ENCODE measurements at regions not wholly inside any gene's neighbourhood (a gene's known extent, or its start where the extent isn't known, plus 50 kb on each side); places are given as distances from the start of the nearest gene placed in this dataset.
A peak's percentile ranks its signal among the peaks of the same experiment; 100 is the strongest.

DNA sequence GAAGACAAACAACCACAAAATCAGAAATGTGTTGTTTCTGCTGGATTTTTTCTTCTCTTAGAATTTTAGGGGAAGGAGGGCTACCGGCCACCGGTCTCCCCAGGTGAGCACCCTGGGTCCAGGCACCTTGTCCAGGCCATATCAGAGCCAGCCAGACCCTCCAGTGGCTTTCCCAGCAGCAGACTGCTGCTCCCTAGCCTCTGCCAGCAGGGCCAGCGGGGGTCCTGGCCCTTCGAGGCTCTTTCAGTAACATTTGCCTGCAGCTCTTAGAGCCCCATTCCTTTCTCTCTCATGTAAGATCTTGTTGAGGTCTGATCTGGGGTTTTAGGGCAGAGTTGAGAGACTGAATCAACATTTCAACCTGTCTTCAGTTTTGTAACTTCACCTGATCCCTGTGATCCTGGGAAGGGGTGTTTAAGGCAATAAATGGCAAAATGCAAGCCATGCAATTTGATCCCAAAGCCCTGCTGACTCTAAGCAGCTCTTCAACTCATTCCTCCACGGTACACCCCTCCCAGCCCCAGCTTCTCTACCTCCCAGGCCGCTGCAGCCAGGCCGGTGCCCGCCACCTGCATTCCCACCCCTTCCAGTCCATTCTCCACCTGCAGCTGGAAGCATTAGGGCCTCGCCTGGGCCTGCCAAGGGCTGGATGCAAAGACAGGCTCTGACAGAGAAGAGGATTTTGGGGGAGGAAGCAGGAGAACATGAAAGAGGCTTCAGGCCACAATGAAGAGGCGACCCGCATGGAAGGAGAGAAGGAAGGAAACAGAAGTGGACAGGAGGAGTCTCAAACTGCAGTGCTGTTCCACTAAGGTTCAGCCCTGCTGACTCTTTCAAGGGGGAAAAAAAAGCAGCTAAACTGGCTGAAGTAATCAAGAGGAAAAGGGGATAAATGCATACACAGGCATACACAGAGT lies 113.0 kb upstream of the FGF3 start:
- no peak overlapping the region for H3K4me3 ChIP-seq (ENCODE audit: low read depth, low read length)
- DNase-seq (ENCODE audit: low read depth): no peak
- TF ChIP-seq, protein P1, sequence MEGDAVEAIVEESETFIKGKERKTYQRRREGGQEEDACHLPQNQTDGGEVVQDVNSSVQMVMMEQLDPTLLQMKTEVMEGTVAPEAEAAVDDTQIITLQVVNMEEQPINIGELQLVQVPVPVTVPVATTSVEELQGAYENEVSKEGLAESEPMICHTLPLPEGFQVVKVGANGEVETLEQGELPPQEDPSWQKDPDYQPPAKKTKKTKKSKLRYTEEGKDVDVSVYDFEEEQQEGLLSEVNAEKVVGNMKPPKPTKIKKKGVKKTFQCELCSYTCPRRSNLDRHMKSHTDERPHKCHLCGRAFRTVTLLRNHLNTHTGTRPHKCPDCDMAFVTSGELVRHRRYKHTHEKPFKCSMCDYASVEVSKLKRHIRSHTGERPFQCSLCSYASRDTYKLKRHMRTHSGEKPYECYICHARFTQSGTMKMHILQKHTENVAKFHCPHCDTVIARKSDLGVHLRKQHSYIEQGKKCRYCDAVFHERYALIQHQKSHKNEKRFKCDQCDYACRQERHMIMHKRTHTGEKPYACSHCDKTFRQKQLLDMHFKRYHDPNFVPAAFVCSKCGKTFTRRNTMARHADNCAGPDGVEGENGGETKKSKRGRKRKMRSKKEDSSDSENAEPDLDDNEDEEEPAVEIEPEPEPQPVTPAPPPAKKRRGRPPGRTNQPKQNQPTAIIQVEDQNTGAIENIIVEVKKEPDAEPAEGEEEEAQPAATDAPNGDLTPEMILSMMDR (IDR thresholded peaks at IDR 0.05; ENCODE audit: insufficient read depth, low read depth, low read length): no peak

DNA sequence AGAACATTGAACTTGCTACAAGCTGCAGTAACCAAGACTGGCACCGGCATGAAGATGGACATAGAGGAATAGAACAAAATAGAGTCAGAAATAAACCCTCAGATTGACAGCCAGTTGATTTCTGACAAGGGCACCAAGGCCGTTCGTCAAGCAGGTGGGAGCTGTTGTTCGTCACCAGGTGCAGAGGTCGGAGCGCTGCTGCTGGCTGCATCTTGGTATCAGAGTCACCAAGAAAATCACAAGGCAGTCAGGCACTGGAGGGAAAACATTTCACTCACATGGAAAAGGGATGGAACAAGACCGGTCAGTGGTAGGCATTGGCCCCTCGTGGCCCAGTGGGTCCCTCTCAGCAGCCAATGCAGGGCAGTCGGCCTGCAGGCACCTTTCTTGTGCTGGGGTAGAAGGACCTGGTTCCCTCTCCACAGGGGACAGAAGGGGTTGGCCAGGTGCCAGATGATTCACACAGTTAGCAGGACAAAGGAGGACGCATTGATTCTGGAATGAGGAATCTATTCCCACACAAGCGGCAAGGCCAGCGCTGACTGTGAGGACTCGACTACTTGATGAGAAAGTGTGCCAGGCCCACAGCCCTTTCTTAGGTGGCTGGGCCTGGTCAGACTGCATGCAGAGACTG lies 115.8 kb upstream of the FGF3 start:
- TF ChIP-seq, protein P1 (IDR thresholded peaks at IDR 0.05; ENCODE audit: insufficient read depth, low read depth, low read length): no peak
- H3K4me3 ChIP-seq (ENCODE audit: low read depth, low read length): no peak overlapping the region
- DNase-seq (ENCODE audit: low read depth): no peak

DNA sequence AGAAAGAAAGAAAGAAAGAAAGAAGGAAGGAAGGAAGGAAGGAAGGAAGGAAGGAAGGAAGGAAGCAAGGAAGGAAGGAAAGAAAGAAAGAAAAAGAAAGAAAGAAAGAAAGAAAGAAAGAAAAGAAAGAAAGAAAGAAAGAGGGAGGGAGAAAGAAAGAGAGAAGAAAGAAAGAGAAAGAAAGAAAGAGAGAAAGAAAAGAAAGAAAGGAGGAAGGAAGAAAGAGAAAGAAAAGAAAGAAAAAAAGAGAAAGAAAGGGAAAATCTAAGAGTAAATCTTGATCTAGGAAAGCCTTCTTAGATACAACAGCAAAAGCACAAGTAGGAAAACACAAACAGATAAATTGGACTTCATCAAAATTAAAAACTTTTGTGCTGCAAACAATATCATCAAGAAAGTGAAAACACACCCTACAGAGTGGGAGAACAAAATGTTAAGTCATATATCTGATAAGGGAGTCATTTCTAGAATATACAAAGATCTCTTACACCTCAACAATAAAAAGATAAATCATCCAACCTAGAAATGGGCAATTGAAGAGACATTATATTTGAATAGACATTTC lies 116.8 kb upstream of the FGF3 start:
- no peak overlapping the region for H3K4me3 ChIP-seq (ENCODE audit: low read depth, low read length)
- no peak for DNase-seq (ENCODE audit: low read depth)
- TF ChIP-seq, protein P1 (IDR thresholded peaks at IDR 0.05; ENCODE audit: insufficient read depth, low read depth, low read length): no peak

DNA sequence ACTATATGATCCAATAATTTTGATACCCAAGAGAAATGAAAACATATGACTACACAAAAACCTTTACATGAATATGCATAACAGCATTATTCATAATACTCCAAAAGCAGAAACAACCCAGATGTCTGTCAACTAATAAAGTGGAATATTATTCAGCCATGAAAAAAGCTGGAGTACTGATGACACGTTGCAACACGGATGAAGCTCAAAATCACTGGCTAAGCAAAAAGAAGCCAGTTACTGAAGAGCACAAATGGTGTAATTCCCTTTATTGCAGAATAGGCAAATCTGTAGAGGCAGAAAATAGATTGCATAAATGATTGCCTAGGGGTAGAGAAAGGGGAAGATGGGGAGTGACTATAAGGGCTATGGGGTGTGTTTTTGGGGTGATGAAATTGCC lies 117.6 kb upstream of the FGF3 start:
- no peak for DNase-seq (ENCODE audit: low read depth)
- TF ChIP-seq, protein P1 (IDR thresholded peaks at IDR 0.05; ENCODE audit: insufficient read depth, low read depth, low read length): no peak

DNA sequence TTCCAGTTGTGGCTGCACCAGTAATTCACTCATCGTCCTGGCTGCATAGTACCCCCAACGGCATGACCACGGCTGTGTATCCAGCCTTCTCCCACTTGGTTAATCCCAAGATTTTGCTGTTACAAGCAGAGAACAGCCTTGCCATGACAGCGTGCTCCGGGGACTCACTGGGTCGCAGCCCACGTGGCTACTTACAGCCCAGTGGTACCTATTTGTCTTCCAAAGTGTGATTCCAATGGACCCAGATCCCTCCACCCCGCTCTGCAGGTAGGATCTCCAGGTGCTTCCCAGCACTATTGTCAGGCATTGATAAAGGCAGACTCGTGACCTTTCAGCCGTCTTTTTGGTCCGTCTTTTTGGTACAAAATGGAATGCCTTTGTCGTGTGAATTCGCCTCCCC lies 119.0 kb upstream of the FGF3 start:
- no peak for DNase-seq (ENCODE audit: low read depth)
- H3K4me3 ChIP-seq (ENCODE audit: low read depth, low read length): no peak overlapping the region
- TF ChIP-seq, protein P1 (IDR thresholded peaks at IDR 0.05; ENCODE audit: insufficient read depth, low read depth, low read length): no peak

More for the DNA sequence above, 117.6 kb upstream of the FGF3 start:
- H3K4me3 ChIP-seq (ENCODE audit: low read depth, low read length): no peak overlapping the region

DNA sequence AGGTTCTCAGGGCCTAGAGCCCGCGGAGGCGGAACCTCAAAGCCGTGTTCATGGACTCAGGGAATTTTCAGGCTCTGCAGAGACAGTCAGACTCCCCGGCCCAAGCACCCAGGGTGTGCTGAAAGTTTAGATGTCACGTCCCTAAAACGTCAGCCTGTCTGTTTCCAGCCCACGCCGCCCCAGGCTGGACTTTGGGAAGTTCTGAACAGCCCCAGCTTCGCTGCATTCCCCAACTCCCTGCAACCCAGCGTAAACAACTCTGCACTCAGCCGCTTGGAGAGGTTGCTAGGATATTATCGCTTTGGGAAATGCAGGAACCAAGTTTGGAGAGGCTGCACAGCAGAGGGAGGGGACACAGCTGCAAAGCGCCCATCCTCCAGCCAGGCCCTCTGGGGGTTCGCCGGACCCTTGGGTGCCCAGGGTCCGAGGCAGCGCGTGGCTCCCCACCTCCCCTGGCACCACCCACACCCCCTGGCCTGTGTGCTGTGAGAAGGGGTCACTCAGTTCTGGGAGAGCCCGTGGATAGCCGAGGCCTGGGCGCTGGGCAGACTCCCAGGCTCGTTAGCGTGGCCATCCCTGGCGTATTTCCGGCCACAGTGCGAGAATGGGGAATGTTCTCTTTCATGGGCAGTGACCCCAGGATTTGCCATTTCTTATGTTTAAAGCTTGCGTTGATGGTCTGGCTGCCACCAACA lies 120.5 kb upstream of the FGF3 start:
- peak overlapping the region; percentile 14 for H3K4me3 ChIP-seq (ENCODE audit: low read depth, low read length)
- DNase-seq (ENCODE audit: low read depth): peak; percentile 74
- TF ChIP-seq, protein P1 (IDR thresholded peaks at IDR 0.05; ENCODE audit: insufficient read depth, low read depth, low read length): no peak
